22Rv1 (cell line): ENCODE measurements at regions not wholly inside any gene's neighbourhood (a gene's known extent, or its start where the extent isn't known, plus 50 kb on each side); places are given as distances from the start of the nearest gene placed in this dataset.

Experiments used
- CTCF ChIP-seq: fragments of 450-650 bp; IDR thresholded peaks from 2 replicates; pipeline ENCODE4 v1.5.1; 2017; ENCODE audit warnings: mild to moderate bottlenecking
- ZFX ChIP-seq: fragments of 450-650 bp; IDR thresholded peaks from 2 replicates; pipeline ENCODE4 v1.6.1; 2017; ENCODE audit warnings: antibody characterized with exemption, borderline replicate concordance

DNA sequence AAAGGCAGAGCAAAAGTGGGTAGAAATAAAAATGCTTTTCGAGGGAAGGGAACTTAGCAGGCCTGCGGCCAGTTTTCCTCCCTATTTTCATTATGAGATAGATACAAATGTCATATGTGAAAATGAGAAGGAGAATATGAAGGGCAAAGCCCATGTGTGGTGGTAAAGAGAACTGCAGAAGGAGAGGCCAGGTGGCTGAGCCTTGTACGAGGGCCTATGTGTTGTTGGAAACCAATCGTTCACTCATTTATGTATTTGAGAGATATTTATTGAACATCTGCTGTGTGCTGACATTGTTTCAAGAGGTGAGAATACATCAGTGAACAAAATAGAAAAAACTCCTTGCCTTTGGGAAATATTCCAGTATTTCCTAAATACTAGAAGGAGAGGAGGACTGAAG is 147.7 kb downstream of the SH3BGRL2 start:
- TF ChIP-seq CTCF (no peak), ZFX (no peak)
